C4-2B (cell line): ENCODE measurements at regions not wholly inside any gene's neighbourhood (a gene's known extent, or its start where the extent isn't known, plus 50 kb on each side); places are given as distances from the start of the nearest gene placed in this dataset.

ENCODE experiments used
- ZFX ChIP-seq: fragments of 450-650 bp; IDR thresholded peaks from 2 replicates; pipeline ENCODE4 v1.6.1; 2017
- TF ChIP-seq, protein P1 (sequence below): fragments of 450-650 bp; conservative IDR thresholded peaks from 2 replicates; pipeline ENCODE4 v1.5.1; 2017; ENCODE audit warnings: mild to moderate bottlenecking

GRCh38 chr11:134552749-134553148 is 140.7 kb upstream of the B3GAT1 start:
- TF ChIP-seq, protein P1, sequence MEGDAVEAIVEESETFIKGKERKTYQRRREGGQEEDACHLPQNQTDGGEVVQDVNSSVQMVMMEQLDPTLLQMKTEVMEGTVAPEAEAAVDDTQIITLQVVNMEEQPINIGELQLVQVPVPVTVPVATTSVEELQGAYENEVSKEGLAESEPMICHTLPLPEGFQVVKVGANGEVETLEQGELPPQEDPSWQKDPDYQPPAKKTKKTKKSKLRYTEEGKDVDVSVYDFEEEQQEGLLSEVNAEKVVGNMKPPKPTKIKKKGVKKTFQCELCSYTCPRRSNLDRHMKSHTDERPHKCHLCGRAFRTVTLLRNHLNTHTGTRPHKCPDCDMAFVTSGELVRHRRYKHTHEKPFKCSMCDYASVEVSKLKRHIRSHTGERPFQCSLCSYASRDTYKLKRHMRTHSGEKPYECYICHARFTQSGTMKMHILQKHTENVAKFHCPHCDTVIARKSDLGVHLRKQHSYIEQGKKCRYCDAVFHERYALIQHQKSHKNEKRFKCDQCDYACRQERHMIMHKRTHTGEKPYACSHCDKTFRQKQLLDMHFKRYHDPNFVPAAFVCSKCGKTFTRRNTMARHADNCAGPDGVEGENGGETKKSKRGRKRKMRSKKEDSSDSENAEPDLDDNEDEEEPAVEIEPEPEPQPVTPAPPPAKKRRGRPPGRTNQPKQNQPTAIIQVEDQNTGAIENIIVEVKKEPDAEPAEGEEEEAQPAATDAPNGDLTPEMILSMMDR = no peak
- no peak for TF ChIP-seq ZFX
